GM12878 (cell line): ENCODE measurements at regions not wholly inside any gene's neighbourhood (a gene's known extent, or its start where the extent isn't known, plus 50 kb on each side); places are given as distances from the start of the nearest gene placed in this dataset.

Experiments used
- CBX3 ChIP-seq: fragments of 200-600 bp; sonication (generic); IDR thresholded peaks from 2 replicates; pipeline ENCODE4 v1.6.1; 2016; ENCODE audit warnings: low read depth, borderline replicate concordance
- MTA3 ChIP-seq: IDR thresholded peaks from 2 replicates; pipeline ENCODE4 v1.6.1; 2012; ENCODE audit warnings: low read length, inconsistent platforms, borderline replicate concordance
- POLR2A ChIP-seq: IDR thresholded peaks from 2 replicates; pipeline ENCODE4 v1.6.1; 2011; ENCODE audit warnings: low read depth, mild to moderate bottlenecking, low read length
- POLR2AphosphoS5 ChIP-seq: IDR thresholded peaks from 2 replicates; pipeline ENCODE4 v1.6.1; 2011; ENCODE audit warnings: mild to moderate bottlenecking, low read length, inconsistent platforms
- RUNX3 ChIP-seq: IDR thresholded peaks from 2 replicates; pipeline ENCODE4 v1.6.1; 2012; ENCODE audit warnings: low read length, inconsistent platforms
- TF ChIP-seq, protein P1 (sequence below): IDR thresholded peaks from 2 replicates; pipeline ENCODE4 v1.6.1; 2011; ENCODE audit warnings: low read depth, mild to moderate bottlenecking, low read length, moderate library complexity, borderline replicate concordance; ENCODE audit errors: extremely low read depth
- TF ChIP-seq, protein P2 (sequence below): IDR thresholded peaks from 2 replicates; pipeline ENCODE4 v1.6.1; 2012; ENCODE audit warnings: low read depth, low read length, improper control_type of control experiment
- TF ChIP-seq, protein P3 (sequence below): fragments of 450-650 bp; IDR thresholded peaks from 2 replicates; pipeline ENCODE4 v1.6.1; 2016; ENCODE audit warnings: mild to moderate bottlenecking, moderate library complexity, borderline replicate concordance

DNA sequence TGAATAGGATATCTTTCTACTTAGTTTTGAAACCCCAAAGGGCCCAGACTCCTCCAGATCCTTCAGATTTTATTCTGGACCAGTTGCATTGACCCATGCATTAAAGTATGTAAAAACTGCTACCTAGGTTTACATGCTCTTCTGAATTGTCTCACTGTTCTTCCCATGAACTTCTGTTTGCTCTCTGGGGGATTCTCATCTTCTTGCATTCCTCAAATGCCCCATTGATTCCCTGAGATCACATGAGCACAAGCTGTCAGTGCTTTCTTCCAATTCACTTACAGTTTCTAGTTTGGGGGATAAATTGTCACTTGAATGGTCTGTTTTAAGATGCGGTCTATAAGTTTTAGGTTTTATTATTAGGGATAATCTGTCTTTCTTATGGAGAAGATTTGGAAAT is 188.9 kb upstream of the KIF2B start:
- TF ChIP-seq, protein P1, sequence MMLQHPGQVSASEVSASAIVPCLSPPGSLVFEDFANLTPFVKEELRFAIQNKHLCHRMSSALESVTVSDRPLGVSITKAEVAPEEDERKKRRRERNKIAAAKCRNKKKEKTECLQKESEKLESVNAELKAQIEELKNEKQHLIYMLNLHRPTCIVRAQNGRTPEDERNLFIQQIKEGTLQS = no peak
- TF ChIP-seq MTA3 = no peak
- TF ChIP-seq, protein P2, sequence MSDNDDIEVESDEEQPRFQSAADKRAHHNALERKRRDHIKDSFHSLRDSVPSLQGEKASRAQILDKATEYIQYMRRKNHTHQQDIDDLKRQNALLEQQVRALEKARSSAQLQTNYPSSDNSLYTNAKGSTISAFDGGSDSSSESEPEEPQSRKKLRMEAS = no peak
- no peak for TF ChIP-seq POLR2AphosphoS5
- TF ChIP-seq, protein P3, sequence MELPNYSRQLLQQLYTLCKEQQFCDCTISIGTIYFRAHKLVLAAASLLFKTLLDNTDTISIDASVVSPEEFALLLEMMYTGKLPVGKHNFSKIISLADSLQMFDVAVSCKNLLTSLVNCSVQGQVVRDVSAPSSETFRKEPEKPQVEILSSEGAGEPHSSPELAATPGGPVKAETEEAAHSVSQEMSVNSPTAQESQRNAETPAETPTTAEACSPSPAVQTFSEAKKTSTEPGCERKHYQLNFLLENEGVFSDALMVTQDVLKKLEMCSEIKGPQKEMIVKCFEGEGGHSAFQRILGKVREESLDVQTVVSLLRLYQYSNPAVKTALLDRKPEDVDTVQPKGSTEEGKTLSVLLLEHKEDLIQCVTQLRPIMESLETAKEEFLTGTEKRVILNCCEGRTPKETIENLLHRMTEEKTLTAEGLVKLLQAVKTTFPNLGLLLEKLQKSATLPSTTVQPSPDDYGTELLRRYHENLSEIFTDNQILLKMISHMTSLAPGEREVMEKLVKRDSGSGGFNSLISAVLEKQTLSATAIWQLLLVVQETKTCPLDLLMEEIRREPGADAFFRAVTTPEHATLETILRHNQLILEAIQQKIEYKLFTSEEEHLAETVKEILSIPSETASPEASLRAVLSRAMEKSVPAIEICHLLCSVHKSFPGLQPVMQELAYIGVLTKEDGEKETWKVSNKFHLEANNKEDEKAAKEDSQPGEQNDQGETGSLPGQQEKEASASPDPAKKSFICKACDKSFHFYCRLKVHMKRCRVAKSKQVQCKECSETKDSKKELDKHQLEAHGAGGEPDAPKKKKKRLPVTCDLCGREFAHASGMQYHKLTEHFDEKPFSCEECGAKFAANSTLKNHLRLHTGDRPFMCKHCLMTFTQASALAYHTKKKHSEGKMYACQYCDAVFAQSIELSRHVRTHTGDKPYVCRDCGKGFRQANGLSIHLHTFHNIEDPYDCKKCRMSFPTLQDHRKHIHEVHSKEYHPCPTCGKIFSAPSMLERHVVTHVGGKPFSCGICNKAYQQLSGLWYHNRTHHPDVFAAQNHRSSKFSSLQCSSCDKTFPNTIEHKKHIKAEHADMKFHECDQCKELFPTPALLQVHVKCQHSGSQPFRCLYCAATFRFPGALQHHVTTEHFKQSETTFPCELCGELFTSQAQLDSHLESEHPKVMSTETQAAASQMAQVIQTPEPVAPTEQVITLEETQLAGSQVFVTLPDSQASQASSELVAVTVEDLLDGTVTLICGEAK = no peak
- no peak for TF ChIP-seq CBX3
- TF ChIP-seq POLR2A = no peak
- no peak for TF ChIP-seq RUNX3
